SK-N-SH (cell line): ENCODE measurements at regions not wholly inside any gene's neighbourhood (a gene's known extent, or its start where the extent isn't known, plus 50 kb on each side); places are given as distances from the start of the nearest gene placed in this dataset.

ENCODE experiments used
- CTCF ChIA-PET: fragments of 300-600, 350-600 bp; formaldehyde crosslinking; extraction: SDS; loops from one replicate; lab custom pipeline; 2021; lab: Yijun Ruan, JAX
- POLR2A ChIA-PET: fragments of 350-600 bp; sonication (Branson Sonifier 250); formaldehyde crosslinking; extraction: SDS; loops from one replicate; lab custom pipeline; 2020; ENCODE audit warnings: antibody characterized with exemption, inconsistent platforms; lab: Yijun Ruan, JAX
- DNase-seq: peaks from one replicate; pipeline ENCODE4 v3.0.0; 2012
- H2AFZ ChIP-seq: fragments of 200-600 bp; sonication (generic); 2 replicates; pipeline ENCODE4 v1.8.1; 2016; ENCODE audit warnings: antibody characterized with exemption, mild to moderate bottlenecking, low read depth
- H3F3A ChIP-seq: fragments of 200-600 bp; sonication (generic); replicated peaks from 2 replicates; pipeline ENCODE3; 2016; ENCODE audit warnings: antibody characterized with exemption, mild to moderate bottlenecking; ENCODE audit not compliant: insufficient read depth
- H3K27ac ChIP-seq, 2 experiments: fragments of 200-500 bp in 1 of 2; fragments of 200-600 bp in 1 of 2; sonication (Bioruptor generic) in 1 of 2; sonication (generic), shearing (Covaris generic) in 1 of 2; 2 replicates each; pipeline versions ENCODE4 v1.5.1 to v1.6.1; 2014 to 2016; ENCODE audit warnings: low read depth in 2 of 2, inconsistent platforms in 1 of 2, low read length in 1 of 2, mild to moderate bottlenecking in 1 of 2, mixed read lengths in 1 of 2
- H3K27me3 ChIP-seq: fragments of 200-600 bp; sonication (generic), shearing (Covaris generic); 2 replicates; pipeline ENCODE4 v1.6.1; 2016; ENCODE audit warnings: mixed run types; ENCODE audit not compliant: insufficient read depth
- H3K36me3 ChIP-seq, 2 experiments: fragments of 200-500 bp in 1 of 2; fragments of 200-600 bp in 1 of 2; sonication (Bioruptor generic) in 1 of 2; sonication (generic) in 1 of 2; replicated peaks in 1 of 2; 2 replicates each; pipeline versions ENCODE3 to v1.5.1; 2014 to 2016; ENCODE audit warnings: low read length in 1 of 2, mild to moderate bottlenecking in 1 of 2; ENCODE audit not compliant: insufficient read depth in 2 of 2, control insufficient read depth in 1 of 2
- H3K4me1 ChIP-seq, 2 experiments: fragments of 200-500 bp in 1 of 2; fragments of 200-600 bp in 1 of 2; sonication (Bioruptor generic) in 1 of 2; sonication (generic), shearing (Covaris generic) in 1 of 2; 2 replicates each; pipeline versions ENCODE4 v1.5.1 to v1.6.1; 2014 to 2016; ENCODE audit warnings: low read depth in 1 of 2, low read length in 1 of 2, mixed run types in 1 of 2; ENCODE audit not compliant: insufficient read depth in 2 of 2, control insufficient read depth in 1 of 2
- H3K4me2 ChIP-seq: fragments of 200-600 bp; sonication (generic), shearing (Covaris generic); 2 replicates; pipeline ENCODE4 v1.6.1; 2017; ENCODE audit warnings: mixed run types
- H3K4me3 ChIP-seq, 2 experiments: fragments of 200-500 bp in 1 of 2; fragments of 200-600 bp in 1 of 2; sonication (Bioruptor generic) in 1 of 2; sonication (generic), shearing (Covaris generic) in 1 of 2; 2 replicates each; pipeline versions ENCODE4 v1.5.1 to v1.8.1; 2014 to 2016; ENCODE audit warnings: low read depth in 2 of 2, inconsistent platforms in 1 of 2, low read length in 1 of 2, mild to moderate bottlenecking in 1 of 2, mixed read lengths in 1 of 2, moderate library complexity in 1 of 2
- H3K79me2 ChIP-seq: fragments of 200-600 bp; sonication (generic); 2 replicates; pipeline ENCODE4 v1.8.1; 2017; ENCODE audit warnings: mild to moderate bottlenecking; ENCODE audit not compliant: insufficient read depth
- H3K9ac ChIP-seq: fragments of 200-600 bp; sonication (generic); 2 replicates; pipeline ENCODE4 v1.6.1; 2017; ENCODE audit warnings: mixed run types
- H3K9me2 ChIP-seq: fragments of 200-600 bp; sonication (generic); 2 replicates; pipeline ENCODE4 v1.6.1; 2017; ENCODE audit warnings: mixed run types
- H3K9me3 ChIP-seq: fragments of 200-600 bp; sonication (generic); 2 replicates; pipeline ENCODE4 v1.6.1; 2017; ENCODE audit warnings: mixed run types, mild to moderate bottlenecking, moderate library complexity
- H4K20me1 ChIP-seq: fragments of 200-600 bp; sonication (generic); 2 replicates; pipeline ENCODE4 v1.6.1; 2017; ENCODE audit warnings: mild to moderate bottlenecking, mixed run types; ENCODE audit not compliant: insufficient read depth
- CTCF ChIP-seq: fragments of 200-600 bp; sonication (generic); IDR thresholded peaks from 2 replicates; pipeline ENCODE4 v1.6.1; 2017; ENCODE audit warnings: antibody characterized with exemption, mild to moderate bottlenecking, moderate library complexity
- EP300 ChIP-seq, 2 experiments: IDR thresholded peaks; 2 replicates each; pipeline versions ENCODE4 v1.4.0 to v1.6.1; 2012; ENCODE audit warnings: borderline replicate concordance in 1 of 2, low read depth in 1 of 2, low read length in 1 of 2
- EZH2phosphoT487 ChIP-seq: fragments of 200-600 bp; sonication (generic); IDR thresholded peaks from 2 replicates; pipeline ENCODE4 v1.6.1; 2017; ENCODE audit warnings: low read depth, mixed run types, mild to moderate bottlenecking, antibody characterized with exemption, moderate library complexity, borderline replicate concordance
- FOXJ3 ChIP-seq: sonication (generic); formaldehyde crosslinking; IDR thresholded peaks from 2 replicates; pipeline ENCODE4 v1.5.1; 2020; ENCODE audit warnings: mild to moderate bottlenecking, missing genetic modification reagents
- GABPA ChIP-seq: IDR thresholded peaks from 2 replicates; pipeline ENCODE4 v1.4.0; 2012; ENCODE audit warnings: low read depth, mild to moderate bottlenecking
- IRF3 ChIP-seq: fragments of 150-350 bp; IDR thresholded peaks from 2 replicates; pipeline ENCODE4 v1.6.1; 2016; ENCODE audit warnings: mild to moderate bottlenecking, low read depth, low read length
- JUND ChIP-seq: IDR thresholded peaks from 2 replicates; pipeline ENCODE4 v1.4.0; 2012
- MAX ChIP-seq: IDR thresholded peaks from 2 replicates; pipeline ENCODE4 v1.4.0; 2012; ENCODE audit warnings: low read depth
- MEF2A ChIP-seq: IDR thresholded peaks from 2 replicates; pipeline ENCODE4 v1.4.0; 2012; ENCODE audit warnings: low read depth, borderline replicate concordance
- MXI1 ChIP-seq: IDR thresholded peaks from 2 replicates; pipeline ENCODE4 v1.6.1; 2012; ENCODE audit warnings: mild to moderate bottlenecking, low read depth, low read length, improper control_type of control experiment
- NRF1 ChIP-seq: IDR thresholded peaks from 2 replicates; pipeline ENCODE4 v1.6.1; 2012; ENCODE audit warnings: low read depth, mild to moderate bottlenecking, low read length
- PBX3 ChIP-seq: IDR thresholded peaks from 2 replicates; pipeline ENCODE4; 2012
- POLR2AphosphoS5 ChIP-seq: IDR thresholded peaks from 2 replicates; pipeline ENCODE4 v1.6.1; 2012; ENCODE audit warnings: low read depth, low read length
- REST ChIP-seq: IDR thresholded peaks from 2 replicates; pipeline ENCODE4 v1.6.1; 2012; ENCODE audit warnings: mild to moderate bottlenecking, low read depth, low read length, moderate library complexity
- RFX5 ChIP-seq: IDR thresholded peaks from 2 replicates; pipeline ENCODE4 v1.6.1; 2012; ENCODE audit warnings: mild to moderate bottlenecking, improper control_type of control experiment, low read length
- SIN3A ChIP-seq: IDR thresholded peaks from 2 replicates; pipeline ENCODE4 v1.6.1; 2012; ENCODE audit warnings: low read depth, mild to moderate bottlenecking, low read length, moderate library complexity, borderline replicate concordance
- SMC3 ChIP-seq: IDR thresholded peaks from 2 replicates; pipeline ENCODE4 v1.6.1; 2012; ENCODE audit warnings: low read depth, low read length, improper control_type of control experiment
- TAF1 ChIP-seq: IDR thresholded peaks from 2 replicates; pipeline ENCODE4 v1.6.1; 2012; ENCODE audit warnings: low read depth, mild to moderate bottlenecking, low read length, moderate library complexity, borderline replicate concordance
- TCF12 ChIP-seq: IDR thresholded peaks from 2 replicates; pipeline ENCODE4 v1.4.0; 2012
- USF2 ChIP-seq: fragments of 150-350 bp; IDR thresholded peaks from 2 replicates; pipeline ENCODE4 v1.6.1; 2017; ENCODE audit warnings: antibody characterized with exemption, low read length, low read depth, borderline replicate concordance
- WGBS: methylation state at CpG from one replicate; pipeline ENCODE4 v1.1.6; 2017; ENCODE audit warnings: low lambda C conversion rate; 5-methylcytosine and 5-hydroxymethylcytosine counted together

GRCh38 chr17:17425005-17425404, 51.8 kb upstream of the MED9 start:
- Histone ChIP-seq H3K27me3 (no peaks in the 10 kb centered on the region), H3K36me3 (no peaks in the 10 kb centered on the region), H2AFZ (no peak overlapping the region), H3K9me3 (no peaks in the 10 kb centered on the region), H4K20me1 (no peaks in the 10 kb centered on the region), H3K79me2 (no peaks in the 10 kb centered on the region), H3K4me3 (no peak overlapping the region), H3F3A (no peaks in the 10 kb centered on the region), H3K27ac (no peak overlapping the region), H3K9me2 (no peaks in the 10 kb centered on the region), H3K4me2 (no peak overlapping the region), H3K4me1 (no peaks in the 10 kb centered on the region), H3K9ac (no peak overlapping the region)
- no peak for DNase-seq
- ChIA-PET POLR2A (no interaction called here), CTCF (interaction anchor here (1.1 kb wide), 1 partner anchor 217 kb away, joined by 4 read pairs; no protein-coding TSS in a partner anchor)
- TF ChIP-seq SIN3A: no peak
- TF ChIP-seq POLR2AphosphoS5: no peak
- no peak for TF ChIP-seq MEF2A
- TF ChIP-seq USF2: no peak
- no peak for TF ChIP-seq EP300 (IDR thresholded peaks at IDR 0.05; ENCODE audit: borderline replicate concordance in 1 of 2, low read depth in 1 of 2, low read length in 1 of 2)
- no peak for TF ChIP-seq MXI1
- TF ChIP-seq GABPA: no peak
- no peak for TF ChIP-seq TAF1
- no peak for TF ChIP-seq RFX5
- TF ChIP-seq EZH2phosphoT487: no peak
- TF ChIP-seq PBX3: no peak
- WGBS: 78% methylated on average over 3 of the region's 7 CpGs

GRCh38 chr17:17425591-17425990, 51.2 kb upstream of the MED9 start:
- no peak overlapping the region for H3K4me3 ChIP-seq
- no peaks in the 10 kb centered on the region for H3K36me3 ChIP-seq
- DNase-seq: no peak
- no peak overlapping the region for H3K27ac ChIP-seq
- no peak overlapping the region for H2AFZ ChIP-seq
- no peaks in the 10 kb centered on the region for H3K4me1 ChIP-seq
- no peaks in the 10 kb centered on the region for H3K9me2 ChIP-seq
- H3F3A ChIP-seq: no peaks in the 10 kb centered on the region
- 47% methylated on average over 4 of the region's 4 CpGs for WGBS
- POLR2A ChIA-PET: no interaction called here
- H3K4me2 ChIP-seq: no peak overlapping the region
- CTCF ChIA-PET: interaction anchor here (1.3 kb wide), 1 partner anchor 69 kb away, joined by 4 read pairs; no protein-coding TSS in a partner anchor
- H3K79me2 ChIP-seq: no peaks in the 10 kb centered on the region
- no peak overlapping the region for H3K9ac ChIP-seq
- no peaks in the 10 kb centered on the region for H3K27me3 ChIP-seq
- no peaks in the 10 kb centered on the region for H3K9me3 ChIP-seq
- H4K20me1 ChIP-seq: no peaks in the 10 kb centered on the region
- TF ChIP-seq MAX (no peak), EP300 (IDR thresholded peaks at IDR 0.05; ENCODE audit: borderline replicate concordance in 1 of 2, low read depth in 1 of 2, low read length in 1 of 2) (no peak), NRF1 (no peak), IRF3 (no peak), TCF12 (no peak), FOXJ3 (CRISPR knock-in tag) (no peak), SMC3 (no peak), JUND (no peak), EZH2phosphoT487 (no peak), REST (no peak), CTCF (no peak)
